ENCODE measurements at regions not wholly inside any gene's neighbourhood (a gene's known extent, or its start where the extent isn't known, plus 50 kb on each side); places are given as distances from the start of the nearest gene placed in this dataset.

- Histone ChIP-seq H2AFZ (ENCODE audit: low read length) (no peak overlapping the region), H3K4me1 (ENCODE audit: insufficient read depth, low read length, poor library complexity, severe bottlenecking) (no peaks in the 10 kb centered on the region), H3K79me2 (ENCODE audit: insufficient read depth, low read length) (no peaks in the 10 kb centered on the region), H3K4me3 (ENCODE audit: low read length, poor library complexity, severe bottlenecking) (no peak overlapping the region), H3K9me3 (ENCODE audit: insufficient read depth, low read depth, low read length) (no peaks in the 10 kb centered on the region), H3F3A (ENCODE audit: low read depth) (no peaks in the 10 kb centered on the region), H3K9ac (ENCODE audit: low read depth, low read length, poor library complexity, severe bottlenecking) (no peak overlapping the region), H4K20me1 (ENCODE audit: insufficient read depth, low read length, poor library complexity, severe bottlenecking) (no peaks in the 10 kb centered on the region), H3K4me2 (ENCODE audit: low read depth, low read length, poor library complexity, severe bottlenecking) (no peak overlapping the region), H3K9me2 (replicated peaks; ENCODE audit: low read depth, low read length) (no peaks in the 10 kb centered on the region), H3K27me3 (ENCODE audit: insufficient read depth, low read length, poor library complexity, severe bottlenecking) (no peaks in the 10 kb centered on the region), H3K36me3 (ENCODE audit: insufficient read depth, low read length) (no peaks in the 10 kb centered on the region)
- TF ChIP-seq CTCF (conservative IDR thresholded peaks at IDR 0.05; ENCODE audit: low read length) (no peak), EZH2phosphoT487 (IDR thresholded peaks at IDR 0.05; ENCODE audit: borderline replicate concordance) (no peak)
These were observed 605.2 kb downstream of the KLHL13 start for GRCh38 chrX:117511379-117511778.

- no peaks in the 10 kb centered on the region for H3K27me3 ChIP-seq (ENCODE audit: insufficient read depth, low read length, poor library complexity, severe bottlenecking)
- H3K9ac ChIP-seq (ENCODE audit: low read depth, low read length, poor library complexity, severe bottlenecking): no peak overlapping the region
- H3K36me3 ChIP-seq (ENCODE audit: insufficient read depth, low read length): no peaks in the 10 kb centered on the region
- TF ChIP-seq CTCF (conservative IDR thresholded peaks at IDR 0.05; ENCODE audit: low read length) (peak; percentile 39), EZH2phosphoT487 (IDR thresholded peaks at IDR 0.05; ENCODE audit: borderline replicate concordance) (no peak)
- no peaks in the 10 kb centered on the region for H3K9me3 ChIP-seq (ENCODE audit: insufficient read depth, low read depth, low read length)
- no peak overlapping the region for H3K4me2 ChIP-seq (ENCODE audit: low read depth, low read length, poor library complexity, severe bottlenecking)
- no peak overlapping the region for H2AFZ ChIP-seq (ENCODE audit: low read length)
- no peaks in the 10 kb centered on the region for H3K79me2 ChIP-seq (ENCODE audit: insufficient read depth, low read length)
- no peaks in the 10 kb centered on the region for H3K9me2 ChIP-seq (replicated peaks; ENCODE audit: low read depth, low read length)
- no peak overlapping the region for H3K4me3 ChIP-seq (ENCODE audit: low read length, poor library complexity, severe bottlenecking)
- no peaks in the 10 kb centered on the region for H4K20me1 ChIP-seq (ENCODE audit: insufficient read depth, low read length, poor library complexity, severe bottlenecking)
- no peaks in the 10 kb centered on the region for H3K4me1 ChIP-seq (ENCODE audit: insufficient read depth, low read length, poor library complexity, severe bottlenecking)
- no peaks in the 10 kb centered on the region for H3F3A ChIP-seq (ENCODE audit: low read depth)
These were observed 606.2 kb downstream of the KLHL13 start for GRCh38 chrX:117510453-117510852.

- Histone ChIP-seq H3K4me1 (ENCODE audit: insufficient read depth, low read length, poor library complexity, severe bottlenecking) (no peaks in the 10 kb centered on the region), H4K20me1 (ENCODE audit: insufficient read depth, low read length, poor library complexity, severe bottlenecking) (no peaks in the 10 kb centered on the region), H3K79me2 (ENCODE audit: insufficient read depth, low read length) (no peaks in the 10 kb centered on the region), H3K4me2 (ENCODE audit: low read depth, low read length, poor library complexity, severe bottlenecking) (no peak overlapping the region), H3K9ac (ENCODE audit: low read depth, low read length, poor library complexity, severe bottlenecking) (no peak overlapping the region), H2AFZ (ENCODE audit: low read length) (no peak overlapping the region), H3K4me3 (ENCODE audit: low read length, poor library complexity, severe bottlenecking) (no peak overlapping the region), H3K9me2 (replicated peaks; ENCODE audit: low read depth, low read length) (no peaks in the 10 kb centered on the region), H3F3A (ENCODE audit: low read depth) (no peaks in the 10 kb centered on the region), H3K9me3 (ENCODE audit: insufficient read depth, low read depth, low read length) (no peaks in the 10 kb centered on the region), H3K36me3 (ENCODE audit: insufficient read depth, low read length) (no peaks in the 10 kb centered on the region), H3K27me3 (ENCODE audit: insufficient read depth, low read length, poor library complexity, severe bottlenecking) (no peaks in the 10 kb centered on the region)
- TF ChIP-seq EZH2phosphoT487 (IDR thresholded peaks at IDR 0.05; ENCODE audit: borderline replicate concordance): no peak
- TF ChIP-seq CTCF (conservative IDR thresholded peaks at IDR 0.05; ENCODE audit: low read length): no peak
These were observed 608.6 kb downstream of the KLHL13 start for GRCh38 chrX:117508021-117508420.
